Lower lobe of right lung (tissue), 2 donors: ENCODE measurements at regions not wholly inside any gene's neighbourhood (a gene's known extent, or its start where the extent isn't known, plus 50 kb on each side); places are given as distances from the start of the nearest gene placed in this dataset.

Source experiments
- ATAC-seq, 2 donors: fragments of 200-7000 bp; cut with Tn5 transposase; one replicate each; pipeline ENCODE4 v1.9.1; 2020 to 2022; ENCODE audit warnings: mild to moderate bottlenecking in 2 of 2, moderate library complexity in 2 of 2
- DNase-seq: peaks from one replicate; pipeline ENCODE4 v3.0.0-alpha.2; 2020
- H3K27ac ChIP-seq: fragments of 200-600 bp; one replicate; pipeline ENCODE4 v1.8.0; 2022
- H3K27me3 ChIP-seq: fragments of 200-600 bp; one replicate; pipeline ENCODE4 v1.8.0; 2022; ENCODE audit warnings: low read depth
- H3K36me3 ChIP-seq: fragments of 200-600 bp; one replicate; pipeline ENCODE4 v1.8.0; 2022; ENCODE audit warnings: mild to moderate bottlenecking
- H3K4me1 ChIP-seq: fragments of 200-600 bp; one replicate; pipeline ENCODE4 v1.8.0; 2022
- H3K4me3 ChIP-seq: fragments of 200-600 bp; one replicate; pipeline ENCODE4 v1.8.0; 2022; ENCODE audit warnings: mild to moderate bottlenecking
- H3K9me3 ChIP-seq: fragments of 200-600 bp; one replicate; pipeline ENCODE4 v1.8.0; 2022
- CTCF ChIP-seq: fragments of 200-600 bp; IDR thresholded peaks from one replicate; pipeline ENCODE4 v1.8.0; 2022; ENCODE audit warnings: antibody characterized with exemption, mild to moderate bottlenecking
- intact Hi-C: fragments of 100-400 bp; cut with DNase I; formaldehyde crosslinking; loops from one replicate; pipeline ENCODE4 v1.11.0; 2022
- donor health status: DM: no; HTN: yes; CAD: no; lungs with severe emphysema.

- H3K27ac ChIP-seq: no peak overlapping the region
- no peaks in the 10 kb centered on the region for H3K4me1 ChIP-seq
- no peak for DNase-seq
- H3K27me3 ChIP-seq: no peaks in the 10 kb centered on the region
- intact Hi-C loops: no loop called here
- H3K36me3 ChIP-seq: no peaks in the 10 kb centered on the region
- ATAC-seq: peak in 1 of 2 donors; percentile 34
- no peak overlapping the region for H3K4me3 ChIP-seq
- no peak for TF ChIP-seq CTCF
- no peaks in the 10 kb centered on the region for H3K9me3 ChIP-seq
Measured at GRCh38 chr6:169970306-169970988, 219.0 kb downstream of the ERMARD start.

GRCh38 chr6:169969372-169970099 is 218.1 kb downstream of the ERMARD start:
- DNase-seq (no peak), ATAC-seq (no peak)
- Histone ChIP-seq H3K36me3 (no peaks in the 10 kb centered on the region), H3K27ac (no peak overlapping the region), H3K4me1 (no peaks in the 10 kb centered on the region), H3K27me3 (no peaks in the 10 kb centered on the region), H3K9me3 (no peaks in the 10 kb centered on the region), H3K4me3 (no peak overlapping the region)
- intact Hi-C loops: no loop called here
- no peak for TF ChIP-seq CTCF

DNA sequence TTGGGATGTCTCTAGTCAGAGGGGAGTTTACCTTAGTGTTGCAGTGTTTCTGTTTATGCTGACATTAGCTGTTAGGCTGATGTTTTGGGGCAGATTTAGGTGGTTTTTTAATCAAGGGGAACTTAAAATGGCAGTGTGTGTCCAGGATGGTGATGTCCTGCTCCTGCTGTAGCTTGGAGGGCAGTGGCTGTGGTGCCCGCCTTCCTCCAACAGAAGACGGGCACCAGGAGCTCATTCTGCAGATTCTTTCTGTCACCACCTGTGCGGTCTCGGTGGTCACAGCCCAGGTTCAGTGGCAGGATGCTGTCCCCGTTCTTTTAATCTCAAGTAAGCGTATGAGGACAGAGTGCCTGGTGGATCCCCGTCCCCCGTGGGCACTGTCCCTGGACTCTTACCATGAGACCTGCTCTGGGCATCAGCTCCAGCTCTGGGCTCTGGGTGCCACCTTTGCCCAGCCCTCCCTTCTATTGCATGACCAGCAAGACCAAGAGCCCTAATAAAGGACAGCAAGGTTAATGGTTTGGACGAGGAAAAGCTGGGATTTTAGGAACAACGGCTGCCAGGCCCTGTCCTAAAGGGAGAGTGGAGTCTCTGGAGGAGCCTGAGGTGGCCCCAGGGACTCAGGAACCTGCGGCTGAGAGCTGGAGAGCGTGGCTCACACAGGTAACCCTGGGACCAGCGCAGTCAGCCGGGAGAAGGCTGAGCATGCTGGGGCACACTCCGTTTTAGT is 217.3 kb downstream of the ERMARD start:
- no peaks in the 10 kb centered on the region for H3K36me3 ChIP-seq
- H3K4me3 ChIP-seq: no peak overlapping the region
- no peak for TF ChIP-seq CTCF
- no peak overlapping the region for H3K27ac ChIP-seq
- ATAC-seq (no peak), DNase-seq (no peak)
- intact Hi-C loops: no loop called here
- H3K9me3 ChIP-seq: no peaks in the 10 kb centered on the region
- H3K4me1 ChIP-seq: no peaks in the 10 kb centered on the region
- H3K27me3 ChIP-seq: no peaks in the 10 kb centered on the region

- ATAC-seq: no peak
- Histone ChIP-seq H3K27ac (no peak overlapping the region), H3K4me1 (no peaks in the 10 kb centered on the region), H3K27me3 (peaks cover 4% of the 10 kb centered on the region), H3K36me3 (no peaks in the 10 kb centered on the region), H3K9me3 (no peaks in the 10 kb centered on the region), H3K4me3 (no peak overlapping the region)
- no peak for TF ChIP-seq CTCF
- DNase-seq: no peak
- intact Hi-C loops: no loop called here
Measured at GRCh38 chr6:169967687-169968086, 216.3 kb downstream of the ERMARD start.

DNA sequence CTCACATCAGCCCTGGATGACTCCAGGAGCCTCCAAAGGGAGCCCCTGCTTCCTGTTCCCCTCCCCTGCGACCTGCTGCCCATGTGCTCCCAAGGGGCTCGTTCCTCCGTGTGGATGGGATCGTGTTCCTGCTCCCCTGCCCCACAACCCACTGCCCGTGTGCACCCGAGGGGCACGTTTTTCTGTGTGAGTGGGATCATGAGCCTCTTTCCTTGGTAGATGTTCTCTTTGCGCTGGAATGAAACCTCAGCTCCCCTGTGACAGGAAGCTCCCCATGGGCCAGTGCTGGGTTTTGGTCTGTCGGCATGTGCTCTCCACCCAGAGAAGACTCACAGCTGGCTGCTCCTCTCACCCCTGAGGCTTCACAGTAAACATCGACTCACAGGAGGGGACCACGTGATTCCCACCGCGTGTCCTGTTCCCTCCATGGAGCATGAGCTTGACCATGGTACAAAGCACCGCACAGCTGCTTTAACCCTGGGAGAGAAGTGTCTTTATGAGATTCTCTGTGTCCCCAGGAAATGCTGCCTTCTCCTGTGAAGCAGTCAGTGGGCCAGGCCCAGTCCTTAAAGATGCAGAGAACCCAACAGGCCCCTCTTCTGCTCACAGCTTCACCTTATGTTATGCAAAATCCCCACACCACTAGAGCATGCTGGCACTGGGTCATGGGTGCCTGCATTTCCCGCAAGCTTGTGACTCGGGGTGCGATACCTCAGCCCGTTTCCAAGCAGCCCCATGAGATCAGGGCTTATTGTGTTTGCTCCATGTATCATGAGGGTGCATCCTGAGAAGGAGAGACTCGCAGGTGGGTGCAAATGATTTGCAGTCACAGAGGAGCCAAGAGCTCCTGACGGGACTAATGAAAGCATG is 215.1 kb downstream of the ERMARD start:
- no peak for ATAC-seq
- no peak for DNase-seq
- intact Hi-C loops: no loop called here
- H3K27ac ChIP-seq: no peak overlapping the region
- H3K36me3 ChIP-seq: no peaks in the 10 kb centered on the region
- H3K9me3 ChIP-seq: no peaks in the 10 kb centered on the region
- no peak for TF ChIP-seq CTCF
- peaks cover 6% of the 10 kb centered on the region for H3K4me1 ChIP-seq
- H3K27me3 ChIP-seq: peaks cover 16% of the 10 kb centered on the region
- H3K4me3 ChIP-seq: no peak overlapping the region
